Parathyroid adenoma (tissue), 2 donors: ENCODE measurements at regions not wholly inside any gene's neighbourhood (a gene's known extent, or its start where the extent isn't known, plus 50 kb on each side); places are given as distances from the start of the nearest gene placed in this dataset.

Experiments used
- H2AFZ ChIP-seq: fragments of 300-600 bp; sonication (generic); one replicate; pipeline ENCODE4 v1.7.0; 2017; ENCODE audit warnings: antibody characterized with exemption, mild to moderate bottlenecking
- H3K27ac ChIP-seq: fragments of 300-600 bp; sonication (generic); one replicate; pipeline ENCODE4 v1.7.0; 2017
- H3K27me3 ChIP-seq: fragments of 300-600 bp; sonication (generic); one replicate; pipeline ENCODE4 v1.7.0; 2017; ENCODE audit warnings: low read length; ENCODE audit not compliant: control insufficient read depth, insufficient read depth
- H3K36me3 ChIP-seq: fragments of 300-600 bp; sonication (generic); one replicate; pipeline ENCODE4 v1.7.0; 2017; ENCODE audit warnings: low read length; ENCODE audit not compliant: control insufficient read depth, insufficient read depth
- H3K4me1 ChIP-seq: fragments of 300-600 bp; sonication (generic); one replicate; pipeline ENCODE4 v1.7.0; 2017; ENCODE audit warnings: control low read depth
- H3K4me2 ChIP-seq: fragments of 300-600 bp; sonication (generic); one replicate; pipeline ENCODE4 v1.7.0; 2017; ENCODE audit warnings: low read length
- H3K4me3 ChIP-seq: fragments of 300-600 bp; sonication (generic); one replicate; pipeline ENCODE4 v1.7.0; 2017; ENCODE audit warnings: low read depth, low read length
- H3K79me2 ChIP-seq: fragments of 300-600 bp; sonication (generic); one replicate; pipeline ENCODE4 v1.7.0; 2017; ENCODE audit warnings: control low read depth
- H3K9ac ChIP-seq: fragments of 300-600 bp; sonication (generic); one replicate; pipeline ENCODE4 v1.7.0; 2017; ENCODE audit warnings: mild to moderate bottlenecking
- H3K9me3 ChIP-seq: fragments of 300-600 bp; sonication (generic); one replicate; pipeline ENCODE4 v1.7.0; 2017; ENCODE audit warnings: low read length; ENCODE audit not compliant: control insufficient read depth
- CTCF ChIP-seq: fragments of 300-600 bp; sonication (generic); IDR thresholded peaks from one replicate; pipeline ENCODE4 v1.7.0; 2017; ENCODE audit warnings: antibody characterized with exemption, mild to moderate bottlenecking
- donor health status: primary hyperparathyroidism.

DNA sequence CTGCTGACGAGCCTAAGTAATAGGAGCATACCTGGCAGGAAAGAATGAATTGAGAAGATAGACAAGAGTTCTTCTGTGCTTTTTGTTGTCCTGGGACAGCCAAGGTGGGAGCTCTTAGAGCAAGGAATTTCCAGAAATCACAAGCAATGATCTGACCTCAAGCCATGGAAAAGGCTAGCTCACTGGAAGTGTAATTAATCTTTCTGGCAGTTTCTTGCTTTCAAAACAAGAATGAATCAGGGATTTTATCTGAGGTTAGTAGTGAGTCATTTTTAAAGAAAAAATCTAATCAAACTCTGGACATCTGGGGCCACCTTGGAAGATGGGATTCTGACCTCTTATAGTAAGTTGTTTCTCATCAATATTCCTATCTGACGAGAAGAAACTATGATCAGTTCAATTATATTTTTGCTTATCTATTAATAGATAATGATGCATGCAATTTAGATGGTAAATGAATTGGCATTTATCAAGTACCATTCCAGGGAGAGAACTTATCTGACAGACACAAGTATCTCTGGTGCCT, 98.0 kb downstream of the ADCYAP1 start:
- Histone ChIP-seq H3K4me3 (no peak overlapping the region), H3K27ac (no peak overlapping the region), H3K27me3 (no peaks in the 10 kb centered on the region), H3K9me3 (no peaks in the 10 kb centered on the region), H2AFZ (no peak overlapping the region), H3K79me2 (no peaks in the 10 kb centered on the region), H3K4me2 (no peak overlapping the region), H3K9ac (no peak overlapping the region), H3K36me3 (no peaks in the 10 kb centered on the region), H3K4me1 (no peaks in the 10 kb centered on the region)
- TF ChIP-seq CTCF = no peak

DNA sequence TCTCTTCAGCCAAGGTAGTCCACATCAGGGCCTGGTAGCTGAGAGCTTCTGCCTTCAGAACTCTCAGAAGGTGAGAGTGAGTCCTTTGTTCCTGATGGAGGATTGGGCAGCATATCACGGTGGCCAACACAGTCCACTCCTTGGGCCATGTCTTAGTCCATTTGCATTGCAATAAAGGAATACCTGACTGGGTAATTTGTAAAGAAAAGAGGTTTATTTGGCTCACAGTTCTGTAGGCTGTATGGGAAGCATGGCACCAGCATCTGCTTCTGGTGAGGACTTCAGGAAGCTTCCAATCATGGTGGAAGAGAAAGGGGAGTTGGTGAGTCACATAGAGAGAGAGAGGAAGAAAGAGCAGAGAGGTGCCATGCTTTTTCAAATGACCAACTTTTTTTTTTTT, 98.8 kb downstream of the ADCYAP1 start:
- Histone ChIP-seq H3K36me3 (no peaks in the 10 kb centered on the region), H3K9ac (no peak overlapping the region), H3K27me3 (no peaks in the 10 kb centered on the region), H3K4me3 (no peak overlapping the region), H3K4me1 (no peaks in the 10 kb centered on the region), H3K79me2 (no peaks in the 10 kb centered on the region), H3K27ac (no peak overlapping the region), H3K4me2 (no peak overlapping the region), H2AFZ (no peak overlapping the region), H3K9me3 (no peaks in the 10 kb centered on the region)
- no peak for TF ChIP-seq CTCF

GRCh38 chr18:1006304-1006703, 101.6 kb downstream of the ADCYAP1 start:
- Histone ChIP-seq H3K27me3 (no peaks in the 10 kb centered on the region), H2AFZ (no peak overlapping the region), H3K9ac (no peak overlapping the region), H3K9me3 (no peaks in the 10 kb centered on the region), H3K79me2 (no peaks in the 10 kb centered on the region), H3K4me2 (no peak overlapping the region), H3K27ac (no peak overlapping the region), H3K36me3 (no peaks in the 10 kb centered on the region), H3K4me1 (no peaks in the 10 kb centered on the region), H3K4me3 (no peak overlapping the region)
- no peak for TF ChIP-seq CTCF

DNA sequence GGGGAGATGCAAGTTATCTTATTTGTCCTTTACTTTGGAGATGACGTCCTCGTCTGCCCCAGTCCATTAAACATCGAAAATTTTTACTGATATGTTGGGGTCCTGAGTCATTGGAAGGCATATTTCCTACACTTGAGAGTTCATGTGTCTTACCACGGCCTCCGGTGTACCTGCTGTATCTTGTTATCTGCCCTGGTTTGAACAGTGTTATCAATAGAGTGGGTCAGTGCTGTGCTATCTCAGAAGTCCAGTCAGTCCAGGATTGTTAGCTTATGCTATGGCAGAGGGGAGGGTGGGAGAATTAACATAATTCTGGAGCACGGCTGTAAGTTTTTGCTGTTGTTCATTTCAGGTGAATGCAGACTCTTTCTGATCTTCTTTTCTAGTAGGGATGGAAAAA, 102.3 kb downstream of the ADCYAP1 start:
- H3K9me3 ChIP-seq = no peaks in the 10 kb centered on the region
- H3K27ac ChIP-seq = no peak overlapping the region
- no peaks in the 10 kb centered on the region for H3K4me1 ChIP-seq
- H3K4me3 ChIP-seq = no peak overlapping the region
- H3K36me3 ChIP-seq = no peaks in the 10 kb centered on the region
- H3K4me2 ChIP-seq = no peak overlapping the region
- TF ChIP-seq CTCF = no peak
- H2AFZ ChIP-seq = no peak overlapping the region
- H3K27me3 ChIP-seq = no peaks in the 10 kb centered on the region
- H3K9ac ChIP-seq = no peak overlapping the region
- H3K79me2 ChIP-seq = no peaks in the 10 kb centered on the region

DNA sequence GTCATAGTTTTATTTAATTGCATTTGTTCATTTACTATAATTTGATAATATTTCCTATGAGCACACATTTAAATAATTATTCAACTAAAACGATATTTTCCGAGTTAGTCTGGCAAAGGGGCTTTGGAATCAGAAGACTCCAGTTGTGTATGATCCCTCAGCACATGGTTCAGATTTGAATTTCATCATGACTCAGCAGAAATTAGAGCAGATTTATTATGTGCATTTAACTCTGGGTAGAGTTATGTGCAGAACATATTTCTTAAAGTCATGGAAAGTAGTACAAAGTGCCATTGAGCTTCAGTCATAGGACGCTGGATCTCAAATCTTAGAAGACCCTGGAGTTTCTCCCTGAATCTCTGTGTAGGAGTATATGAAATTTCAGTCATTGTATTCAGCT, 106.7 kb downstream of the ADCYAP1 start:
- Histone ChIP-seq H3K36me3 (no peaks in the 10 kb centered on the region), H3K27me3 (no peaks in the 10 kb centered on the region), H3K4me1 (no peaks in the 10 kb centered on the region), H3K4me2 (no peak overlapping the region), H3K9me3 (no peaks in the 10 kb centered on the region), H3K9ac (no peak overlapping the region), H3K27ac (no peak overlapping the region), H2AFZ (no peak overlapping the region), H3K4me3 (no peak overlapping the region), H3K79me2 (no peaks in the 10 kb centered on the region)
- no peak for TF ChIP-seq CTCF
